ENCODE measurements at regions not wholly inside any gene's neighbourhood (a gene's known extent, or its start where the extent isn't known, plus 50 kb on each side); places are given as distances from the start of the nearest gene placed in this dataset.
"Not testable (repeated sequence)": the region's sequence is repeated elsewhere in the genome, so short reads cannot be mapped to it uniquely, and the experiment has no call there.

- no peak overlapping the region for H3K4me3 ChIP-seq
- H3K27ac ChIP-seq, result no peak overlapping the region
- no peaks in the 10 kb centered on the region for H3K27me3 ChIP-seq
- no peak overlapping the region for H3K9ac ChIP-seq
- no peak for TF ChIP-seq Cebpa-rat (IDR thresholded peaks at IDR 0.05)
- H3K4me2 ChIP-seq, result no peak overlapping the region
- H4K20me1 ChIP-seq, result no peaks in the 10 kb centered on the region
- no peaks in the 10 kb centered on the region for H3K9me3 ChIP-seq (replicated peaks in 1 of 11)
- no peaks in the 10 kb centered on the region for H3K36me3 ChIP-seq
- H3K4me1 ChIP-seq, result no peaks in the 10 kb centered on the region
Measured at GRCh38 chr10:9305018-9305655, 1250.6 kb downstream of the GATA3 start.

GRCh38 chr10:9311702-9312499 is 1257.4 kb downstream of the GATA3 start:
- TF ChIP-seq Cebpa-rat (IDR thresholded peaks at IDR 0.05), result no peak
- no peak overlapping the region for H3K4me3 ChIP-seq
- H4K20me1 ChIP-seq, result no peaks in the 10 kb centered on the region
- no peaks in the 10 kb centered on the region for H3K9me3 ChIP-seq (replicated peaks in 1 of 11)
- no peak overlapping the region for H3K4me2 ChIP-seq
- H3K27ac ChIP-seq, result no peak overlapping the region
- peaks cover 0 to 26% (median 19%) of the 10 kb centered on the region in 10 experiments; a peak in 15 of 20 replicates for H3K4me1 ChIP-seq
- no peaks in the 10 kb centered on the region for H3K36me3 ChIP-seq
- no peak overlapping the region for H3K9ac ChIP-seq
- no peaks in the 10 kb centered on the region for H3K27me3 ChIP-seq

GRCh38 chr10:9315292-9315691 is 1260.8 kb downstream of the GATA3 start:
- H3K4me1 ChIP-seq, result peaks cover 0 to 27% (median 19%) of the 10 kb centered on the region in 10 experiments; a peak in 15 of 20 replicates
- no peak overlapping the region for H3K9ac ChIP-seq
- H3K36me3 ChIP-seq, result no peaks in the 10 kb centered on the region
- H3K4me2 ChIP-seq, result peak overlapping the region in 8 of 11 experiments; percentile 26 to 72 (median 58); a peak in 15 of 22 replicates
- no peaks in the 10 kb centered on the region for H3K9me3 ChIP-seq (replicated peaks in 1 of 11)
- no peak overlapping the region for H3K27ac ChIP-seq
- H4K20me1 ChIP-seq, result no peaks in the 10 kb centered on the region
- no peak for TF ChIP-seq Cebpa-rat (IDR thresholded peaks at IDR 0.05)
- H3K4me3 ChIP-seq, result no peak overlapping the region
- no peaks in the 10 kb centered on the region for H3K27me3 ChIP-seq

GRCh38 chr10:9331583-9332008 is 1277.1 kb downstream of the GATA3 start:
- Histone ChIP-seq H3K4me2 (no peak overlapping the region), H4K20me1 (no peaks in the 10 kb centered on the region), H3K9me3 (replicated peaks in 1 of 11) (no peaks in the 10 kb centered on the region), H3K27me3 (no peaks in the 10 kb centered on the region), H3K36me3 (no peaks in the 10 kb centered on the region), H3K4me3 (no peak overlapping the region), H3K4me1 (peaks cover 0 to 6% (median 0%) of the 10 kb centered on the region in 10 experiments; a peak in 1 of 20 replicates), H3K27ac (no peak overlapping the region), H3K9ac (no peak overlapping the region)
- no peak for TF ChIP-seq Cebpa-rat (IDR thresholded peaks at IDR 0.05)

GRCh38 chr10:9334270-9334669 is 1279.8 kb downstream of the GATA3 start:
- Histone ChIP-seq H3K36me3 (no peaks in the 10 kb centered on the region), H3K27ac (no peak overlapping the region), H3K4me3 (no peak overlapping the region), H4K20me1 (no peaks in the 10 kb centered on the region), H3K9ac (no peak overlapping the region), H3K9me3 (replicated peaks in 1 of 11) (no peaks in the 10 kb centered on the region), H3K4me2 (no peak overlapping the region), H3K27me3 (no peaks in the 10 kb centered on the region), H3K4me1 (peaks cover 0 to 6% (median 0%) of the 10 kb centered on the region in 10 experiments; a peak in 1 of 20 replicates)
- no peak for TF ChIP-seq Cebpa-rat (IDR thresholded peaks at IDR 0.05)

- Histone ChIP-seq H3K9me3 (replicated peaks in 1 of 11) (no peaks in the 10 kb centered on the region), H3K27ac (no peak overlapping the region), H3K4me2 (peak overlapping the region in 6 of 11 experiments; percentile 2 to 68 (median 19); a peak in 9 of 22 replicates), H3K9ac (no peak overlapping the region), H3K4me1 (peaks cover 0 to 16% (median 0%) of the 10 kb centered on the region in 10 experiments; a peak in 7 of 20 replicates), H4K20me1 (no peaks in the 10 kb centered on the region), H3K27me3 (no peaks in the 10 kb centered on the region), H3K36me3 (no peaks in the 10 kb centered on the region), H3K4me3 (no peak overlapping the region)
- TF ChIP-seq Cebpa-rat (IDR thresholded peaks at IDR 0.05), result no peak
Measured at GRCh38 chr10:9339716-9340115, 1285.2 kb downstream of the GATA3 start.

GRCh38 chr10:9342885-9343570 is 1288.5 kb downstream of the GATA3 start:
- H3K4me3 ChIP-seq, result no peak overlapping the region
- peaks cover 0 to 11% (median 5%) of the 10 kb centered on the region in 11 experiments; a peak in 8 of 22 replicates for H3K9me3 ChIP-seq (replicated peaks in 1 of 11)
- no peaks in the 10 kb centered on the region for H4K20me1 ChIP-seq
- no peak overlapping the region for H3K27ac ChIP-seq
- H3K4me1 ChIP-seq, result peaks cover 0 to 10% (median 0%) of the 10 kb centered on the region in 10 experiments; a peak in 7 of 20 replicates
- H3K36me3 ChIP-seq, result no peaks in the 10 kb centered on the region
- no peak for TF ChIP-seq Cebpa-rat (IDR thresholded peaks at IDR 0.05)
- H3K9ac ChIP-seq, result no peak overlapping the region
- H3K4me2 ChIP-seq, result no peak overlapping the region
- H3K27me3 ChIP-seq, result no peaks in the 10 kb centered on the region

- H3K4me1 ChIP-seq, H3K27ac ChIP-seq, H3K36me3 ChIP-seq, H3K9ac ChIP-seq, H4K20me1 ChIP-seq, H3K4me3 ChIP-seq, H3K4me2 ChIP-seq, H3K27me3 ChIP-seq: not testable (repeated sequence)
- H3K9me3 ChIP-seq (replicated peaks in 1 of 11), result peaks cover 0 to 14% (median 5%) of the 10 kb centered on the region in 11 experiments; a peak in 9 of 22 replicates
Measured at GRCh38 chr10:9347933-9348332, 1293.4 kb downstream of the GATA3 start.

GRCh38 chr10:9357471-9357870 is 1303.0 kb downstream of the GATA3 start:
- no peak overlapping the region for H3K27ac ChIP-seq
- peaks cover 0 to 2% (median 2%) of the 10 kb centered on the region in 10 experiments; a peak in 10 of 20 replicates for H3K4me1 ChIP-seq
- H4K20me1 ChIP-seq, result no peaks in the 10 kb centered on the region
- no peaks in the 10 kb centered on the region for H3K27me3 ChIP-seq
- H3K9ac ChIP-seq, result no peak overlapping the region
- no peak for TF ChIP-seq Cebpa-rat (IDR thresholded peaks at IDR 0.05)
- no peak overlapping the region for H3K4me2 ChIP-seq
- no peaks in the 10 kb centered on the region; a peak in 1 of 22 replicates for H3K9me3 ChIP-seq (replicated peaks in 1 of 11)
- no peaks in the 10 kb centered on the region for H3K36me3 ChIP-seq
- no peak overlapping the region for H3K4me3 ChIP-seq
